H1 (cell line): ENCODE measurements at regions not wholly inside any gene's neighbourhood (a gene's known extent, or its start where the extent isn't known, plus 50 kb on each side); places are given as distances from the start of the nearest gene placed in this dataset.

Experiments used
- CTCF ChIA-PET: fragments of 300-600 bp; sonication (Branson Sonifier 250); formaldehyde crosslinking; loops from one replicate; lab custom pipeline; 2021; ENCODE audit not compliant: partially characterized antibody; lab: Charles Lee
- POLR2A ChIA-PET: fragments of 300-600 bp; sonication (Branson Sonifier 250); formaldehyde crosslinking; loops from one replicate; lab custom pipeline; 2021; ENCODE audit warnings: inconsistent platforms; ENCODE audit not compliant: partially characterized antibody; lab: Charles Lee
- DNase-seq, 2 experiments: peaks; one replicate each; pipeline versions ENCODE4 v3.0.0 to v3.0.0-alpha.2; 2010 to 2022; ENCODE audit warnings: low spot score in 2 of 2, low read depth in 1 of 2, mixed read lengths in 1 of 2
- FAIRE-seq: peaks from 2 replicates; lab custom pipeline; 2011; peaks lifted over from hg19 to GRCh38; lab: Jason Lieb, UNC
- H2AFZ ChIP-seq: 2 replicates; pipeline ENCODE4 v1.8.1; 2012; ENCODE audit warnings: low read length, inconsistent platforms
- H2AK5ac ChIP-seq: 2 replicates; pipeline ENCODE4 v1.6.1; 2013; ENCODE audit warnings: low read depth, low read length
- H2BK120ac ChIP-seq: replicated peaks from 2 replicates; pipeline ENCODE3; 2013; ENCODE audit warnings: low read depth, low read length, inconsistent platforms
- H2BK12ac ChIP-seq: 2 replicates; pipeline ENCODE4 v1.6.1; 2013; ENCODE audit warnings: low read depth, low read length
- H2BK15ac ChIP-seq: 2 replicates; pipeline ENCODE4 v1.6.1; 2013; ENCODE audit warnings: low read length
- H2BK20ac ChIP-seq: 2 replicates; pipeline ENCODE4 v1.6.1; 2013; ENCODE audit warnings: low read length
- H2BK5ac ChIP-seq: 2 replicates; pipeline ENCODE4 v1.6.1; 2013; ENCODE audit warnings: low read depth, low read length
- H3K14ac ChIP-seq: 2 replicates; pipeline ENCODE4 v1.6.1; 2013; ENCODE audit warnings: inconsistent platforms; ENCODE audit not compliant: insufficient read length
- H3K18ac ChIP-seq: 2 replicates; pipeline ENCODE4 v1.6.1; 2013; ENCODE audit warnings: low read length; ENCODE audit errors: extremely low read depth
- H3K23ac ChIP-seq: 2 replicates; pipeline ENCODE4 v1.6.1; 2013; ENCODE audit warnings: inconsistent platforms; ENCODE audit not compliant: insufficient read length
- H3K23me2 ChIP-seq: 2 replicates; pipeline ENCODE4 v1.6.1; 2013; ENCODE audit warnings: low read depth, low read length
- H3K27ac ChIP-seq: 2 replicates; pipeline ENCODE4 v1.6.1; 2011; ENCODE audit warnings: low read depth, low read length, inconsistent platforms
- H3K27me3 ChIP-seq, 4 experiments: replicated peaks in 1 of 4; 1 replicate in 1 of 4; 2 replicates in 3 of 4; pipeline versions ENCODE4 v1.6.1 to v1.8.1; 2011 to 2013; ENCODE audit warnings: low read length in 3 of 4, mild to moderate bottlenecking in 3 of 4, inconsistent platforms in 2 of 4, mixed read lengths in 2 of 4, moderate library complexity in 1 of 4; ENCODE audit not compliant: control insufficient read depth in 3 of 4, insufficient read depth in 3 of 4; ENCODE audit errors: extremely low read depth in 1 of 4
- H3K36me3 ChIP-seq, 4 experiments: 2 replicates each; pipeline versions ENCODE4 v1.6.1 to v1.8.1; 2011 to 2013; ENCODE audit warnings: mild to moderate bottlenecking in 4 of 4, low read length in 3 of 4, moderate library complexity in 2 of 4, control low read depth in 1 of 4, inconsistent platforms in 1 of 4; ENCODE audit not compliant: insufficient read depth in 4 of 4, control insufficient read depth in 2 of 4
- H3K4ac ChIP-seq: replicated peaks from 2 replicates; pipeline ENCODE3; 2013; ENCODE audit warnings: low read length, low read depth, mixed read lengths, inconsistent platforms; ENCODE audit not compliant: insufficient read length
- H3K4me1 ChIP-seq, 4 experiments: replicated peaks in 1 of 4; 1 replicate in 1 of 4; 2 replicates in 3 of 4; pipeline versions ENCODE4 v1.6.1 to v1.8.1; 2011 to 2013; ENCODE audit warnings: low read length in 3 of 4, inconsistent platforms in 2 of 4, mixed read lengths in 1 of 4; ENCODE audit not compliant: insufficient read depth in 4 of 4, control insufficient read depth in 3 of 4
- H3K4me2 ChIP-seq, 2 experiments: 2 replicates each; pipeline versions ENCODE4 v1.6.1 to v1.8.1; 2011 to 2013; ENCODE audit warnings: low read depth in 2 of 2, low read length in 2 of 2, control low read depth in 1 of 2, inconsistent platforms in 1 of 2, mild to moderate bottlenecking in 1 of 2; ENCODE audit not compliant: insufficient read depth in 1 of 2
- H3K4me3 ChIP-seq, 4 experiments: fragments of 200-600, 300-600 bp in 1 of 4; sonication (generic), shearing (Covaris generic), sonication (Bioruptor Twin) in 1 of 4; 2 replicates each; pipeline versions ENCODE4 v1.5.1 to v1.8.1; 2011 to 2016; ENCODE audit warnings: low read length in 4 of 4, low read depth in 3 of 4, control low read depth in 2 of 4, inconsistent platforms in 2 of 4, mild to moderate bottlenecking in 2 of 4, mixed read lengths in 1 of 4, moderate library complexity in 1 of 4; ENCODE audit not compliant: insufficient read depth in 2 of 4; ENCODE audit errors: extremely low read depth in 1 of 4
- H3K56ac ChIP-seq: replicated peaks from 2 replicates; pipeline ENCODE3; 2013; ENCODE audit warnings: low read depth, mild to moderate bottlenecking, mixed read lengths, low read length, inconsistent platforms; ENCODE audit not compliant: insufficient read length
- H3K79me1 ChIP-seq: 2 replicates; pipeline ENCODE4 v1.6.1; 2013; ENCODE audit warnings: low read depth, low read length, control low read depth
- H3K79me2 ChIP-seq, 2 experiments: 2 replicates each; pipeline versions ENCODE4 v1.6.1 to v1.8.1; 2012 to 2013; ENCODE audit warnings: low read length in 2 of 2, mild to moderate bottlenecking in 2 of 2, inconsistent platforms in 1 of 2; ENCODE audit not compliant: insufficient read depth in 2 of 2, control insufficient read depth in 1 of 2
- H3K9ac ChIP-seq, 4 experiments: replicated peaks in 1 of 4; 1 replicate in 1 of 4; 2 replicates in 3 of 4; pipeline versions ENCODE4 v1.6.1 to v1.8.1; 2011 to 2013; ENCODE audit warnings: low read depth in 3 of 4, low read length in 3 of 4, control low read depth in 2 of 4, mild to moderate bottlenecking in 2 of 4, moderate library complexity in 2 of 4, inconsistent platforms in 1 of 4; ENCODE audit errors: extremely low read depth in 1 of 4
- H3K9me3 ChIP-seq, 2 experiments: 2 replicates each; pipeline versions ENCODE4 v1.6.1 to v1.8.1; 2012 to 2013; ENCODE audit warnings: mild to moderate bottlenecking in 2 of 2, moderate library complexity in 2 of 2, control low read depth in 1 of 2, inconsistent platforms in 1 of 2, low read depth in 1 of 2, low read length in 1 of 2, mixed read lengths in 1 of 2; ENCODE audit not compliant: insufficient read depth in 2 of 2
- H4K20me1 ChIP-seq, 2 experiments: replicated peaks in 1 of 2; 2 replicates each; pipeline versions ENCODE3 to v1.8.1; 2011 to 2013; ENCODE audit warnings: inconsistent platforms in 2 of 2, low read length in 2 of 2, mild to moderate bottlenecking in 1 of 2; ENCODE audit not compliant: insufficient read depth in 2 of 2, control insufficient read depth in 1 of 2
- H4K5ac ChIP-seq: 2 replicates; pipeline ENCODE4 v1.6.1; 2013; ENCODE audit warnings: low read length, low read depth, mixed read lengths, inconsistent platforms; ENCODE audit not compliant: insufficient read length
- H4K8ac ChIP-seq: 2 replicates; pipeline ENCODE4 v1.8.0; 2013; ENCODE audit warnings: mild to moderate bottlenecking, moderate library complexity, low read length, inconsistent platforms; ENCODE audit not compliant: insufficient read depth; ENCODE audit errors: extremely low read depth
- H4K91ac ChIP-seq: replicated peaks from 2 replicates; pipeline ENCODE3; 2013; ENCODE audit warnings: low read length, mixed read lengths, inconsistent platforms; ENCODE audit not compliant: insufficient read length
- CHD1 ChIP-seq: IDR thresholded peaks from 2 replicates; pipeline ENCODE4 v1.6.1; 2012; ENCODE audit warnings: low read depth, low read length, improper control_type of control experiment
- CTBP2 ChIP-seq: IDR thresholded peaks from 2 replicates; pipeline ENCODE4 v1.7.0; 2011; ENCODE audit warnings: borderline replicate concordance, mild to moderate bottlenecking, moderate library complexity, mixed read lengths, low read length; ENCODE audit not compliant: insufficient read depth, insufficient read length
- EP300 ChIP-seq, 2 experiments: IDR thresholded peaks; 1 replicate in 1 of 2; 2 replicates in 1 of 2; pipeline ENCODE4 v1.6.1; 2011 to 2012; ENCODE audit warnings: low read depth in 2 of 2, low read length in 2 of 2, mild to moderate bottlenecking in 2 of 2, borderline replicate concordance in 1 of 2, inconsistent platforms in 1 of 2, moderate library complexity in 1 of 2
- HDAC2 ChIP-seq, 2 experiments: fragments of 300-600 bp in 1 of 2; sonication (generic) in 1 of 2; IDR thresholded peaks; 2 replicates each; pipeline ENCODE4 v1.6.1; 2011 to 2012; ENCODE audit warnings: low read depth in 2 of 2, low read length in 2 of 2, mild to moderate bottlenecking in 2 of 2, moderate library complexity in 2 of 2, borderline replicate concordance in 1 of 2, inconsistent platforms in 1 of 2
- MAFK ChIP-seq: IDR thresholded peaks from 2 replicates; pipeline ENCODE4 v1.6.1; 2012; ENCODE audit warnings: low read depth, mild to moderate bottlenecking, improper control_type of control experiment, low read length
- NRF1 ChIP-seq: IDR thresholded peaks from 2 replicates; pipeline ENCODE4 v1.6.1; 2011; ENCODE audit warnings: mild to moderate bottlenecking, low read depth, low read length, improper control_type of control experiment
- RAD21 ChIP-seq, 2 experiments: IDR thresholded peaks in 1 of 2; conservative IDR thresholded peaks in 1 of 2; 2 replicates each; pipeline ENCODE4 v1.6.1; 2011; ENCODE audit warnings: low read depth in 2 of 2, low read length in 2 of 2, improper control_type of control experiment in 1 of 2, inconsistent platforms in 1 of 2, mild to moderate bottlenecking in 1 of 2, moderate library complexity in 1 of 2
- SIX5 ChIP-seq: IDR thresholded peaks from 2 replicates; pipeline ENCODE4 v1.6.1; 2011; ENCODE audit warnings: mild to moderate bottlenecking, low read depth, low read length
- SUZ12 ChIP-seq: fragments of 200-600 bp; sonication (generic); IDR thresholded peaks from 2 replicates; pipeline ENCODE4 v1.6.1; 2012; ENCODE audit warnings: mild to moderate bottlenecking, inconsistent platforms, low read length, moderate library complexity, mixed read lengths
- WGBS, 2 experiments: shearing (Covaris generic) in 1 of 2; methylation state at CpG; one replicate each; pipeline versions ENCODE4 v1.1.6 to v1.1.7; 2013 to 2015; ENCODE audit warnings: low lambda C conversion rate in 2 of 2, mixed read lengths in 2 of 2, inconsistent platforms in 1 of 2, low coverage in 1 of 2, missing lambda C conversion rate in 1 of 2; ENCODE audit not compliant: insufficient replicate concordance in 2 of 2, insufficient coverage in 1 of 2, insufficient read length in 1 of 2; ENCODE audit errors: extremely low coverage in 1 of 2, missing lambda C conversion rate in 1 of 2; 5-methylcytosine and 5-hydroxymethylcytosine counted together
- TF ChIP-seq, protein P1 (sequence below), 3 experiments: IDR thresholded peaks; 1 replicate in 2 of 3; 2 replicates in 1 of 3; pipeline versions ENCODE4 v1.5.1 to v1.6.1; 2011; ENCODE audit warnings: low read length in 3 of 3, mild to moderate bottlenecking in 3 of 3, inconsistent platforms in 2 of 3, low read depth in 1 of 3, moderate library complexity in 1 of 3; ENCODE audit not compliant: insufficient read depth in 1 of 3; ENCODE audit errors: control extremely low read depth in 1 of 3

DNA sequence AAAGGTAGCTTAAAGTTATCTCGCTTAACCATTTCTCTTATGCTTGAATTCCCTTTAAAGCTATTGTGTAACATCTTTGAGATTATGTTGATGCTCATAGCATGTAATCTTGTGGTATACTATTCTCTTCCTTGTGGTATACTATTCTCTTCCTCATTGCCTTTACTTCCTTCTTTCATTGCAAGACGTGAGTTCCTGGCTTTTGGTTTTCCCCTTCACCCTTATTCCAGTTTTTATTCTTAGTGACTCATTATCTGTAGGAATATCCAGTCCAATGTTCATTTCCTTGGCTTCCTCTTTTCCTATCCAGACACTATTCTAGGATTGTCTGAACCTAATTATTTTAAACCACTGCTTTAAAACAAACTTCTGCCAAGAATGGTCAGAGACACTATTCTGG, 564.0 kb downstream of the CCER1 start:
- H3K14ac ChIP-seq = no peak overlapping the region
- H2BK12ac ChIP-seq = no peak overlapping the region
- WGBS, 2 experiments = 86% methylated on average over 2 of the region's 2 CpGs; no CpG with 5 or more reads in 1 of the 2 experiments
- H3K9me3 ChIP-seq = no peaks in the 10 kb centered on the region
- H2BK5ac ChIP-seq = no peak overlapping the region
- H4K8ac ChIP-seq = no peak overlapping the region
- H2BK15ac ChIP-seq = no peak overlapping the region
- no peaks in the 10 kb centered on the region for H3K4me1 ChIP-seq
- H3K23ac ChIP-seq = no peak overlapping the region
- H4K20me1 ChIP-seq = no peaks in the 10 kb centered on the region
- no peak overlapping the region for H3K27ac ChIP-seq
- no peaks in the 10 kb centered on the region for H3K36me3 ChIP-seq
- H3K79me1 ChIP-seq = no peaks in the 10 kb centered on the region
- no peak overlapping the region for H2BK20ac ChIP-seq
- ChIA-PET CTCF (no interaction called here), POLR2A (interaction anchor here (0.6 kb wide), 1 partner anchor 70 kb away, joined by 3 read pairs; no protein-coding TSS in a partner anchor)
- DNase-seq = no peak
- FAIRE-seq = no peak
- H3K4me2 ChIP-seq = no peak overlapping the region
- no peak overlapping the region for H3K18ac ChIP-seq
- no peaks in the 10 kb centered on the region for H3K23me2 ChIP-seq
- no peak overlapping the region for H3K9ac ChIP-seq
- no peak overlapping the region for H3K4me3 ChIP-seq
- no peak overlapping the region for H4K5ac ChIP-seq
- no peak overlapping the region for H3K4ac ChIP-seq
- H3K79me2 ChIP-seq = no peaks in the 10 kb centered on the region
- no peak overlapping the region for H2AK5ac ChIP-seq
- no peak overlapping the region for H4K91ac ChIP-seq
- no peak overlapping the region for H3K56ac ChIP-seq
- H2AFZ ChIP-seq = no peak overlapping the region
- no peak overlapping the region for H2BK120ac ChIP-seq
- no peaks in the 10 kb centered on the region for H3K27me3 ChIP-seq
- TF ChIP-seq HDAC2 (IDR thresholded peaks at IDR 0.05; ENCODE audit: borderline replicate concordance in 1 of 2, low read depth in 2 of 2, low read length in 2 of 2) (no peak), CTBP2 (no peak), NRF1 (no peak), SIX5 (no peak), CHD1 (no peak), MAFK (no peak), SUZ12 (no peak), RAD21 (IDR thresholded peaks at IDR 0.05 in 1 of 2, conservative IDR thresholded peaks at IDR 0.05 in 1 of 2; ENCODE audit: low read depth in 2 of 2, low read length in 2 of 2) (no peak), EP300 (IDR thresholded peaks at IDR 0.05; ENCODE audit: borderline replicate concordance in 1 of 2, low read depth in 2 of 2, low read length in 2 of 2) (no peak)
- TF ChIP-seq, protein P1, sequence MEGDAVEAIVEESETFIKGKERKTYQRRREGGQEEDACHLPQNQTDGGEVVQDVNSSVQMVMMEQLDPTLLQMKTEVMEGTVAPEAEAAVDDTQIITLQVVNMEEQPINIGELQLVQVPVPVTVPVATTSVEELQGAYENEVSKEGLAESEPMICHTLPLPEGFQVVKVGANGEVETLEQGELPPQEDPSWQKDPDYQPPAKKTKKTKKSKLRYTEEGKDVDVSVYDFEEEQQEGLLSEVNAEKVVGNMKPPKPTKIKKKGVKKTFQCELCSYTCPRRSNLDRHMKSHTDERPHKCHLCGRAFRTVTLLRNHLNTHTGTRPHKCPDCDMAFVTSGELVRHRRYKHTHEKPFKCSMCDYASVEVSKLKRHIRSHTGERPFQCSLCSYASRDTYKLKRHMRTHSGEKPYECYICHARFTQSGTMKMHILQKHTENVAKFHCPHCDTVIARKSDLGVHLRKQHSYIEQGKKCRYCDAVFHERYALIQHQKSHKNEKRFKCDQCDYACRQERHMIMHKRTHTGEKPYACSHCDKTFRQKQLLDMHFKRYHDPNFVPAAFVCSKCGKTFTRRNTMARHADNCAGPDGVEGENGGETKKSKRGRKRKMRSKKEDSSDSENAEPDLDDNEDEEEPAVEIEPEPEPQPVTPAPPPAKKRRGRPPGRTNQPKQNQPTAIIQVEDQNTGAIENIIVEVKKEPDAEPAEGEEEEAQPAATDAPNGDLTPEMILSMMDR (IDR thresholded peaks at IDR 0.05; ENCODE audit: control extremely low read depth in 1 of 3, insufficient read depth in 1 of 3, low read depth in 1 of 3, low read length in 3 of 3) = no peak
